Suppressor macrophage treated with lipopolysaccharide for 1 hour (primary cell): ENCODE measurements at regions not wholly inside any gene's neighbourhood (a gene's known extent, or its start where the extent isn't known, plus 50 kb on each side); places are given as distances from the start of the nearest gene placed in this dataset.
"Not testable (repeated sequence)": the region's sequence is repeated elsewhere in the genome, so short reads cannot be mapped to it uniquely, and the experiment has no call there.

Experiments used
- DNase-seq, 3 donors: peaks; one replicate each; pipeline ENCODE4 v3.0.0-alpha.2; 2020 to 2022

DNA sequence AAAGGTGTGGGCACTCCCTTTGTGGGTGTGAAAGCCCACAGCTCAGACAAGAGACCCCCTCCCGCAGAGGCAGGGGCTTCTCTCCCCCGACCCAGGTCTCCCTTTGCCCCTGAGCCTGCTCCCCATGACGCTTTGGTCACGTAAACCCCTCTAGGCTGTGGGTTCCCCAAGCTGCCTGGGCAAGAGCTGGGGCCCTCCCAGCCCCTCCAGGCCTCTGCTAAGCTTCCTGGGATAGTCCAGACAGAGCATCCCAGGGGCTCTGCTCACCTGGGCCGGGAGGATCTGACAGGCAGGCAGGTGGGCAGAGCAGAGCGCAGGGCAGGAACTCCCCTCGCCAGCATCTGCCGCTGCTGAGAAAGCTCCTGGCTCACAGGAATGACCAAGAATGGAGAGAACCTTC, 177.3 kb downstream of the BANP start:
- DNase-seq, result no peak

DNA sequence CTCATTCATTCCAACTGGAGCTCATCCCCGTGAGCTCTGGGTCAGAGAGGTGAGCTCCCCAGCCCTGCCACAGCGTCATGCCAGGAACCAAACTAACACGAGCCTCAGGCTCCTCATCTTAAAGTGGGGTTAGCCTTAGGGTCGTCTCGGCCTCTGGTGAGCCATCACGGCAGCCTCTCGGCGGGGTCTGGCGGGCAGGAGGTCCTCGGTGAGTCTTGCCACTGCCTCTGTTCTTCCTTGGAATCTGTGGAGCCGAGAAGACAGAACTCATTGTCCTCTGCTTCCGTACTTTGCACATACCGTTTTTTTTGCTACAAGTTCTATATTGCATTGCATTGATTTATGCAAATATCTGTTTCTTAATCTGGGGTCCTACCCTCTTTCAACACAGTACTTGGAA, 177.9 kb downstream of the BANP start:
- not testable (repeated sequence) for DNase-seq

DNA sequence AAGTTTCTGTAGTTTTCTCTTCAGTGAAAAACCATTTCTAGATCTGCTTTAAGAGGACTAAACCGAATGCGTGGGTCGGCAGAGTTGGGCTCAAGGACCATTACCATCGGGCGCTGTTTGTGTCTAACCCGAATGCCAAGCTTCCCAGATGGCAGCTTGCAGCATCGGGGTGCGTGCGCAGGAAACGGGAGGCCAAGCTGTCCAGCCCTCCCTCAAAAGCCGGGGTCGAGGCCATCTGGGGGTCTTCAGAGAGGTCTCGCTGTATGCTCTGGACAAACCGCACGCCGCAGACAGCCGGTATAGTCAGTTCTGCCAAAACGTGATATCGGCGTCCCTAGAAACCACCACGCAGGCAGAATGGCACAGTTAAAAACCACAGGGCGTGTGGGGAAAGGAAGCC, 178.8 kb downstream of the BANP start:
- no peak for DNase-seq

DNA sequence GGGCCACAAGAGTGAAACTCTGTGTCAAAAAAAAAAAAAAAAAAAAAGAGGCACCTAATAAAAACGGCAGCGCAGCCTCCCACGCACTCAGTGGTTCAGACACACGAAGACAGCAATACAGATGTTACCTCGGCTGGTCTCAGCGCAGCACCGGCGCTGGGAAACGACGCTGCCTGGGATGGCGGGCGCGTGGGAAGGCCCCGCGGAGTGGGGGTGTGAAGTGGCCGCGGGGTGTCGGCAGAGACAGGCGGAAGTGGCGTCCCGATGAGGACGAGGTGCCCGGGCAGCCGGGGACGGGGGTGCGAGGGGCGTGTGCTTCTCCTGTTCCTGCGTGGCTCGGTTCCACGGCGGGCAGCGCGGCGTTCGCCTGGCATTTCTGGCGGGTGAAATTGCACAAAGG, 179.4 kb downstream of the BANP start:
- no peak for DNase-seq

GRCh38 chr16:88131256-88131655, 180.0 kb downstream of the BANP start:
- no peak for DNase-seq

GRCh38 chr16:88131966-88132365, 180.7 kb downstream of the BANP start:
- DNase-seq, result no peak

DNA sequence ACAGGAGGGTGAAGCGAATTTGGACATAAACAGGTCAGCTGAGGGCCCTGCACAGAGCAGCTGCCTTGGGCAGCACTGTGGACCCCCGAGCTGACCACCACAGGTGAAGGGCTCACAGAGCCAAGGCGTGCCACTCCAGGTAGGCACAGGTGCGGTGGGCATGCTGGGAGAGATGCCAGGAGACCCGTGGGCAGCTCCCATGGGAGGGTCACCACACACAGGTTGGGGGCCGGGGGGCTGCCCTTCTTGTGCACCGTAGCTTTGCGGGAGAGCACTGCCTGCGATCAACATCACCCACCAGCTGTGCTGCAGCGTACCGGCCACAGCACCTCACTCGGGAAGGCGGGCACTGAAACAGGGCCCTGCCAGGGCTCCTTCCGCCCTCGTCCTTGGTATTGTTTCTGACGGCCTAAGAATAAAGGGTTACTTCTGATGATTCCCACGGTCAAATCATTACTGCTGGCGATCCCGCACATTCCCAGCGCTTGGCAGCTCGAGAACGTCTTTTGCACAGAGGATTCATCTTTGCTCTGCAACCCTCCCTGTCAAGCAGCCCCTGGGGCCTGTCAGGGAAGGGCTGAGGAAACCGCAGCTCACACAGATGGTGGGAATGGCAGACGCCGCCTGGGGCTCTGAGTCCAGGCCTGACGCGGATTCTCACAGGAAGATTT, 181.7 kb downstream of the BANP start:
- DNase-seq, result no peak

GRCh38 chr16:88133507-88133843, 182.2 kb downstream of the BANP start:
- DNase-seq, result no peak

DNA sequence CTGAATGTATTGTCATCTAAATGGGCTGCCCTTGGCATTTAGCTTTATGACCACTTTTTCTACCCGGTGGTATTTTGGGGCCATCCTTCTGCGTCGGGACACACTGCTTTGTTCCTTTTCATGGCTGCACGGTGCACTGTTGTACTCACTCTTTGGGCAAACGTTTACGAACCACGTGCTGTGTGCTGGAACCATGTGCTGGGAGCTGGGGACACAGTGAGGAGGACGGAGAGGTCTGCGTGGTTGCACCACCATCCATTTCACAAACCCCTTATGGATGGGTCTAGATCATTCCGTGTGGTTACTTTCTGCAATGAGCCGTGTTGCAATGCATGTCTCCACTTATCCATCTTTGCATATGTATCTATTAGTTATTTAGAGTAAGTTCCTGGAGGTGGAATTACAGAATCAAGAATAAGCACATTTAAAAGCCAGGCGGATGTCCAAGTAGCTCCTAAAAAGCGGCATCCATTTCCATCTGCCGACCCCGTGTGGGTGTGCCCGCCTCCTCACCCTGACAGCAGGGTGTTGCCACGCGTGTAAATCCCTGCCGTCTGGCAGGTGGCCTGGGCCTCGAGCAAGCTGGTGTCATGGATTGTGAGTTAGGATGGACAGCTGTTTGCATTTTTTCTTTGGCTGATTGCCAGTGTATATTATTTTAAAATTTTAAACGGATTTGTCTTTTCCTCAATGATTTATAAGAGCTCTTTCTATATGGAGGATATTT, 183.1 kb downstream of the BANP start:
- DNase-seq, result not testable (repeated sequence)

DNA sequence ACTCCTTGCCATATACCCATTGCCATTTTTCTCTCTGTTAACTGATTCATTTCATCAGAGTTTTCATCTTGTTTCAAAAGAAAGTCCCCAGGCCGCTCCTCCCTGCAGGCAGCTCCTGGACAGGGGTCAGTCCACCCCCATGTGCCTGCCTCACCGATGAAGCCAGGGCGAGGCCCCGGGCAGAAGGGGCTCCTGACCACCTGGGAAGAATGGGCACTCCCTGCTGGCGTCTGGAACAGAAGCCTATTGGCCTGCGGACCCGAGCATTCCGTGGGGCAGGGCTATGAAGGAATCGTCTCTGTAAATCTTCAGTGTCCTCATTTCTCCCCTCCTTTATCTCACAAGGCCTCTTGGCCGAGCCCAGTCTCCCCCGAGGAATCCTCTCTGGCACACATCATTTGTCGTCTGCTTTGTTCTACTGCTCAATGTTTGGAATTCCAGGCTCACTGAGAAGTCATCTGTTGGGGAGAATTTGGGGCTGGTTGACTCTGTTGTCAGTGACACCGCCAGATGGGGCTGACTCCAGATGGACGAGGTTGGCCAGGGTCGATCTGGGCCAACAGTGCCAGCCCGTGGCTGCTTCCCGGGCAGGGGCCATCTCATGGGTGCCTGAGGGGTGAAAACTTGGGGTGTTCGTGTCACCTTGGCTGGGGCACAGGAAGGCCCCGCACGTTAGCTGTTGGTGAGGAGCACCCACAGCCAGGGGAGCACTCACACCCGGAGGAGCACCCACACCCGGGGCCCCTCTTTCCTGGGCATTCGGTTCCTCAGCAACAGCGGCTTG, 183.9 kb downstream of the BANP start:
- not testable (repeated sequence) for DNase-seq

GRCh38 chr16:88136211-88136713, 185.0 kb downstream of the BANP start:
- peak in 1 of 3 donors; percentile 0 for DNase-seq

GRCh38 chr16:88136939-88137338, 185.7 kb downstream of the BANP start:
- DNase-seq, result peak in 1 of 3 donors; percentile 10

- DNase-seq, result peak in 1 of 3 donors; percentile 0
Measured at GRCh38 chr16:88139141-88139540, 187.9 kb downstream of the BANP start.

DNA sequence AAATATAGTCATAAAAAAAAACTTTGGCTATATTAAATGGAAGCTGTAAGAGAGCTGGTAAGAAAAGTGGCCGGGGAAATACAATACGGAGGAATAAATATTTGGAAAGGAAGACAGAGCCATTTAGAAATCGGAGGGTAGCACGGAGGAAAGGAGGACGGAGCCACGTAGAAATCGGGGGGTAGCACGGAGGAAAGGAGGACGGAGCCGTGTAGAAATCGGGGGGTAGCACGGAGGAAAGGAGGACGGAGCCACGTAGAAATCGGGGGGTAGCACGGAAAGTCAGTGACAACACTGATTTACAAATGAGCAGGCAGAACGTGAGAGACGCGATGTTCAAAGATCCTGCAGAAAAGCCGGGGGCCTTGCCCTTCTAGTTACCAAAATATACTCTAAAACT, 189.0 kb downstream of the BANP start:
- not testable (repeated sequence) for DNase-seq

- peak in 1 of 3 donors; percentile 5 for DNase-seq
Measured at GRCh38 chr16:88141580-88141979, 190.3 kb downstream of the BANP start.

DNA sequence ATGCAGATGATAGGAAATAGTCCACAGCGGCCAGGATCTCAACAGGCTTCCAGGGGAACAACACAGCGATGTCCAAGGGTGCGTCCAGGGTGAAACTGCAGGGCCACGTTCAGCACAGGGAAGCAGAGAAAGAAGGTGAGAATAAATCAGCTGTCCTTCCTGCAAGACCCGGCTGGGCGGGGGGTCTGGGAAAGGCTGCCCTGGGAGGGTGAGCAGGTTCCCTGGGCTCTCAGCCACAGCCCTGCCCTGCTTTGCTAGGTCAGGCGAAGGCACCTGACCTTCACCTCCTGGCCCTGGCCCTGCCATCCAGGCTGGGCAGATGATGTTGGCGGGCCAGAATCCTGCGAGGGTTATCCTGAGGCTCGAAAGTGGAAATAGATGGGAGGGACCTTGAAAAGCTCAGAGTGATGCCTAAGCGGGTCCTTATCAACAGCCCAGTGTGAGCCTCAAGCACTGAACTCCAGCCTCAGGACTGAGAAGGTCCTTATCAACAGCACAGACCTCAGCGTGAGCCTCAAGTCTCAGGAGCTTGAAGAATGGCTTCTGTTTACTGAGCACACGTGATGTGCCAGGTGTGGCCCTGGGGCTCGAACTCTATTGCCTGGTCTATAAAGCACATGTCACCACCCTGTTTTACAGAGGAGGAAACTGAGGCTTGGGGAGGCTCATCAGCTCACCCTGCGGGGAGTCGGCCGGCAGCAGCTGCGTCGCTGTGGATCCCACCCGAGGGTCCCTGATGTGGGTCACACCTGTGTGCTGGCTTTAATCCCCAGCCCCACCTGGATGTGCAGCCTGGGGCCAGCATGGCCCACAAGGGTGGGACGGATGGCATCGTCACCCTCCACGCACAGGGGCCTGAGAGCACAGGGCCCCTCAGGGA, 191.1 kb downstream of the BANP start:
- peak in 1 of 3 donors; percentile 16 for DNase-seq

DNA sequence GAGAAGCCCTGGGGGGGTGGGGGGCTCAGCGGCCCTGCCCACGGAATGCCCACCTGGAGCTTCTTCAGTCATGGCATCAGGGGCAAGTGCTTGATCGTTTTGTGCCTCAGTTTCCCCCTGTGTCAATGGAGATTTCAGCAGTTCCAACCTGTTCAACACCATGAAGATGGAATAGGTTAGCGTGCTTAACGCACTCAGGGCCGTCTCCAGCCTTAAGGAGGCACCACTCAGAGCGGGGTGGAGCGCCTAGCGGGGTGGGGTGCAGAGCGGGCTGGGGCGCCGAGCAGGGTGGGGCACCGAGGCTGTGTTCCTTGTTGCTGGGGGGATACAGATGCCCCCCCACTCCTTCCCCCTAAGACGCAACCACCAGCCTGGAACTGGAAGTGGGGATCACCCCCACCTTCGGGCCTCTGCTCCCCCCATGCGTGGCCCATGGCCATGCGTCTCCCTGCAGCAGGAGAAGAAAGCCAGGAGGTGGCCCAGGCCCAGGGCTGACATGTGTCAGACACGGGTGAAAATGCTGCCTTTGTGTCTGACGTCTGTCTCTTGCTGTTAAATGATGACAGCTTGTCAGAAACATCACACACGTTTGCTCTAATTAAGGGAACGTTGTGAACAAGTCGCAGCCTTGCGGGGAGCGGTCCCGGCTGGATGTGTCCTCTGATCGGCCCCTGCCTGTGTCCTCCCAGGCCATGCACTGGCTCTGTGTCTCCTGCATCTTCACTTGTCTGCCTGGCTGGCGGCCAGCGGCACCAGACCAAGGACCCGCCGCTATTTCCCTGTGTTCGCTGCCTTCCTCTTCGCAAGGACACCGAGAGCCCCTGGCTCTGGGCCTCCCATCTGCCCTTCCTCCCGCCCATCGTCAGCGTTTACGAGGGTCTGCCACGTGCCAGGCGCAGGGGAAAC, 192.1 kb downstream of the BANP start:
- DNase-seq, result peak in 1 of 3 donors; percentile 10

DNA sequence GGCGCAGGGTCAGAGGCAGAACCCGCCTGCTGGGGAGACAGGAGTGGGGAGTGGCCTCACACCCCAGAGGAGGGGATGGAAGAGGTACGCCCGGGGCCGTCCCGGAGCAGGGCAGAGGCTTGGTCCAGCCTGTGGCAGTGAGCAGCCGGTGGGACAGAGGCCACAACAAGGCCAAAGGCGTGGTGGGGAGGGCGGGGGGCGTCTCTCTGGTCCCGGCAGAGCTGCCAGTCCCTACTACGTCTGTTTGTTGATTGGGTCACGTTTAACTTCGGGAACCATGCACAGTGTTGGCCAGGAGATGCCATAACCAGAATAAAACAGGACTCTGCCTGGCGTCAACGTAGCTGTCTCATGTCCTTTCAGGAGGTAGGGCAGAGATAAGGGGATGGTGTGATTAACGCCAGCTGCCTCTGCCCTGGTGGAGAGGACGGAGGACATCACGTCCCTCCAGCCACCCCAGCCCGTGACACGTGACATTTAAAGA, 192.8 kb downstream of the BANP start:
- no peak for DNase-seq

DNA sequence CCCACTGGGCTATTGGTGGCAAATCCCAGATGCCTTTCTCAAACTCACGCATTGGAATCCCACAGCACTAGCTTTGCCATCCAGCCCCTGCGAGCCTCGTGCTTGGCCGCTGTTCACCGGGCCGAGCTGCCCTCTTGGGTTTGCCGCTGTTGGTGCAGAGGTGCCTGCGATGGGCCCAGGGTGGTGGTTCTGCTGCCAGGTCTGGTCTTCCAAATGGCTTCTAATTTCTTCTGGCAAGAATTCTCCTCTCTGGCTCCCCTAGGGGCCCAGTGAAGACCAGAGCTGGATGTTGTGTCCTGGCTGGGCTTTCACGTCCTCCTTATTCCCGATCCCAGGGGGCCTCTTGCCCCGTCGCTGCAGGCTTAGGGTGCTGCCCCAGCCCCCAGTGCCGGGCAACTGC, 194.1 kb downstream of the BANP start:
- not testable (repeated sequence) for DNase-seq

GRCh38 chr16:88145824-88146405, 194.7 kb downstream of the BANP start:
- DNase-seq, result not testable (repeated sequence)

DNA sequence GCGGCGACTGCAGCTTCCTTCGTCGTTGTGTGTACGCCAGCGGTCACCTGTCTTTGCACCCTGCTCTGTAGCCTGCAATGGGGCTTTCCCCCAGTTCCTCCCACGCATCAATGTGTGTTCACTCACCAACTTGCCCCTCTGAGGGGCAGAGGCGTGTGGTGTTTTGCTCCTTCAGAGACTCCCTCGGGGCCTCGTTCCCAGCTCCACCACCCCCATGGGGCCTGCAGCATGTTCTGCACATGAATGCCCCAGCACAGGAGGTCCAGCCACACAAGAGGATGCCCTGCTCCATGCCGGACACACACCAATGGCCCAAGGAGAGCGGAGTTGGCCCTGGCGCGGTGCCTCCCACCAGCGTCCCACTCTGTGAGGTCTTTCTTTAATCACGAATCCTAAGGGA, 196.8 kb downstream of the BANP start:
- DNase-seq, result peak in 1 of 3 donors; percentile 3
